Neural cell (in vitro differentiated cells): ENCODE measurements at regions not wholly inside any gene's neighbourhood (a gene's known extent, or its start where the extent isn't known, plus 50 kb on each side); places are given as distances from the start of the nearest gene placed in this dataset.

Experiments
- H2AFZ ChIP-seq: fragments of 200-600, 300-800 bp; sonication (generic), shearing (Covaris generic); 2 replicates; pipeline ENCODE4 v1.6.0; 2014; ENCODE audit warnings: low read depth, mild to moderate bottlenecking, antibody characterized with exemption, low read length, moderate library complexity
- H3F3A ChIP-seq: fragments of 200-600 bp; shearing (Covaris generic); 2 replicates; pipeline ENCODE4 v1.6.1; 2016; ENCODE audit warnings: mild to moderate bottlenecking, moderate library complexity, mixed read lengths, antibody characterized with exemption, low read length; ENCODE audit not compliant: insufficient read depth, poor library complexity, severe bottlenecking
- H3K27ac ChIP-seq: fragments of 200-600, 300-800 bp; sonication (generic), shearing (Covaris generic); 2 replicates; pipeline ENCODE4 v1.5.1; 2014; ENCODE audit warnings: mild to moderate bottlenecking, low read length, moderate library complexity
- H3K27me3 ChIP-seq: fragments of 300-800, 200-600 bp; sonication (generic), shearing (Covaris generic); 2 replicates; pipeline ENCODE4 v1.6.0; 2014; ENCODE audit warnings: mild to moderate bottlenecking, low read depth, low read length, moderate library complexity; ENCODE audit not compliant: insufficient read depth
- H3K36me3 ChIP-seq: fragments of 300-800, 200-600 bp; sonication (generic), shearing (Covaris generic); 2 replicates; pipeline ENCODE4 v1.5.1; 2014; ENCODE audit warnings: mild to moderate bottlenecking, antibody characterized with exemption, low read length, moderate library complexity; ENCODE audit not compliant: insufficient read depth
- H3K4me2 ChIP-seq: fragments of 300-800, 200-600 bp; sonication (generic), shearing (Covaris generic); 2 replicates; pipeline ENCODE4 v1.6.0; 2014; ENCODE audit warnings: mild to moderate bottlenecking, low read length
- H3K4me3 ChIP-seq: fragments of 300-800, 200-600 bp; sonication (generic), shearing (Covaris generic); 2 replicates; pipeline ENCODE4 v1.5.1; 2014; ENCODE audit warnings: mild to moderate bottlenecking, low read length, moderate library complexity
- H3K79me2 ChIP-seq: fragments of 200-600 bp; shearing (Covaris generic); replicated peaks from 2 replicates; pipeline ENCODE4 v1.6.0; 2014; ENCODE audit warnings: mild to moderate bottlenecking, low read length, moderate library complexity; ENCODE audit not compliant: insufficient read depth
- H3K9ac ChIP-seq: fragments of 300-800, 200-600 bp; sonication (generic), shearing (Covaris generic); 2 replicates; pipeline ENCODE4 v1.6.1; 2016; ENCODE audit warnings: mild to moderate bottlenecking, low read length, mixed read lengths
- H3K9me2 ChIP-seq: fragments of 200-600 bp; shearing (Covaris generic); 2 replicates; pipeline ENCODE4 v1.6.1; 2016; ENCODE audit warnings: mild to moderate bottlenecking, low read length, mixed read lengths; ENCODE audit not compliant: insufficient read depth
- H3K9me3 ChIP-seq: fragments of 200-600, 300-800 bp; sonication (generic), shearing (Covaris generic); 2 replicates; pipeline ENCODE4 v1.6.1; 2016; ENCODE audit warnings: mild to moderate bottlenecking, mixed run types, low read length, moderate library complexity, mixed read lengths
- H4K20me1 ChIP-seq: fragments of 200-600 bp; shearing (Covaris generic); 2 replicates; pipeline ENCODE4 v1.6.1; 2016; ENCODE audit warnings: mild to moderate bottlenecking, mixed run types; ENCODE audit not compliant: insufficient read depth
- EP300 ChIP-seq: fragments of 450-650 bp; conservative IDR thresholded peaks from 2 replicates; pipeline ENCODE4 v1.6.1; 2014; ENCODE audit warnings: antibody characterized with exemption, mild to moderate bottlenecking, moderate library complexity; ENCODE audit not compliant: poor library complexity, severe bottlenecking
- EZH2 ChIP-seq: fragments of 200-600, 300-800 bp; shearing (Covaris generic), sonication (generic); IDR thresholded peaks from 2 replicates; pipeline ENCODE4 v1.6.1; 2014; ENCODE audit warnings: antibody characterized with exemption, low read length, borderline replicate concordance, mild to moderate bottlenecking; ENCODE audit not compliant: insufficient read depth, poor library complexity, severe bottlenecking
- MXI1 ChIP-seq: fragments of 450-650 bp; conservative IDR thresholded peaks from 2 replicates; pipeline ENCODE4 v1.6.1; 2014; ENCODE audit warnings: antibody characterized with exemption, mild to moderate bottlenecking; ENCODE audit not compliant: poor library complexity, severe bottlenecking
- POLR2AphosphoS5 ChIP-seq: IDR thresholded peaks from 2 replicates; pipeline ENCODE4 v1.6.1; 2012
- RAD21 ChIP-seq: fragments of 450-650 bp; conservative IDR thresholded peaks from 2 replicates; pipeline ENCODE4 v1.6.1; 2014; ENCODE audit warnings: antibody characterized with exemption, mild to moderate bottlenecking, moderate library complexity
- SMC3 ChIP-seq: fragments of 450-650 bp; conservative IDR thresholded peaks from 2 replicates; pipeline ENCODE4 v1.6.1; 2014; ENCODE audit warnings: antibody characterized with exemption, mild to moderate bottlenecking, moderate library complexity; ENCODE audit not compliant: poor library complexity
- TAF1 ChIP-seq: IDR thresholded peaks from 2 replicates; pipeline ENCODE4 v1.6.1; 2012; ENCODE audit warnings: low read depth
- TF ChIP-seq, protein P1 (sequence below): IDR thresholded peaks from 2 replicates; pipeline ENCODE4 v1.6.1; 2012; ENCODE audit warnings: borderline replicate concordance
- TF ChIP-seq, protein P2 (sequence below): fragments of 450-650 bp; IDR thresholded peaks from 2 replicates; pipeline ENCODE4 v1.5.1; 2014; ENCODE audit warnings: antibody characterized with exemption, mild to moderate bottlenecking, moderate library complexity; ENCODE audit not compliant: poor library complexity, severe bottlenecking

DNA sequence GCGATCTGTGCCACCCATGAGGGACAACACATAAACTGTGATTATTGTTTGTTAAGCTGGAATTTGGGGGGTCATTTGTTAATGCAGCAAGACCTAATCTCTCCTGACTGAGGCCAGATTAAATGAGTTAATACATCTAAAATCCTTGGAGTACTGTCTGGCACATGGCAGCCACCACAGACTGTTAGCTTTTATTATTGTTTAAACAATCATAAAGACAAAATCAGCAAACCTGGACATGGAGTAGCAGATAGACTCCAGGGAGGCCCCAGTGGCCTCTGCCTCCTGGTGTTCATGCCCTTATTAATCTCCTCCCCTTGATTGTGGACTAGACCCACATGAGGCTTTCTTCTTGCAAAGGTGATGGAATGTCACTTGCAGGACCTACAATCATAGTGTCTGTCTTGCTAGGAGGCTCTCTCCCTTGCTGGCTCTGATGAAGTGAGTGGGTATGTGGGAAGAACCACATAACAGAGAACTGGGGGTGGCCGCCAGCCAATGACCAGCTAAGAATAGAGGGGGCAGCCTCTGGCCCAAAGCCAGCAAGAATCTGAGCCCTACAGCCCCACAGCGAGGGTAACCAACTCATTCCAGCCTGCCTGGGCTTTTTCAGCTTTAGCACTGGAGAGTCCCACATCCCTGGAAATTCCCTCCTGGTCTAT, 142.0 kb downstream of the SCARB1 start:
- Histone ChIP-seq H3K4me3 (no peak overlapping the region), H3K27me3 (no peaks in the 10 kb centered on the region), H4K20me1 (no peaks in the 10 kb centered on the region), H3K36me3 (no peaks in the 10 kb centered on the region), H2AFZ (no peak overlapping the region), H3K9me2 (no peaks in the 10 kb centered on the region), H3K9ac (no peak overlapping the region), H3F3A (no peaks in the 10 kb centered on the region), H3K4me2 (no peak overlapping the region), H3K9me3 (no peaks in the 10 kb centered on the region), H3K27ac (no peak overlapping the region), H3K79me2 (no peaks in the 10 kb centered on the region)
- TF ChIP-seq SMC3 (no peak), TAF1 (no peak), EP300 (no peak), EZH2 (no peak), MXI1 (no peak), RAD21 (no peak)
- TF ChIP-seq, protein P1, sequence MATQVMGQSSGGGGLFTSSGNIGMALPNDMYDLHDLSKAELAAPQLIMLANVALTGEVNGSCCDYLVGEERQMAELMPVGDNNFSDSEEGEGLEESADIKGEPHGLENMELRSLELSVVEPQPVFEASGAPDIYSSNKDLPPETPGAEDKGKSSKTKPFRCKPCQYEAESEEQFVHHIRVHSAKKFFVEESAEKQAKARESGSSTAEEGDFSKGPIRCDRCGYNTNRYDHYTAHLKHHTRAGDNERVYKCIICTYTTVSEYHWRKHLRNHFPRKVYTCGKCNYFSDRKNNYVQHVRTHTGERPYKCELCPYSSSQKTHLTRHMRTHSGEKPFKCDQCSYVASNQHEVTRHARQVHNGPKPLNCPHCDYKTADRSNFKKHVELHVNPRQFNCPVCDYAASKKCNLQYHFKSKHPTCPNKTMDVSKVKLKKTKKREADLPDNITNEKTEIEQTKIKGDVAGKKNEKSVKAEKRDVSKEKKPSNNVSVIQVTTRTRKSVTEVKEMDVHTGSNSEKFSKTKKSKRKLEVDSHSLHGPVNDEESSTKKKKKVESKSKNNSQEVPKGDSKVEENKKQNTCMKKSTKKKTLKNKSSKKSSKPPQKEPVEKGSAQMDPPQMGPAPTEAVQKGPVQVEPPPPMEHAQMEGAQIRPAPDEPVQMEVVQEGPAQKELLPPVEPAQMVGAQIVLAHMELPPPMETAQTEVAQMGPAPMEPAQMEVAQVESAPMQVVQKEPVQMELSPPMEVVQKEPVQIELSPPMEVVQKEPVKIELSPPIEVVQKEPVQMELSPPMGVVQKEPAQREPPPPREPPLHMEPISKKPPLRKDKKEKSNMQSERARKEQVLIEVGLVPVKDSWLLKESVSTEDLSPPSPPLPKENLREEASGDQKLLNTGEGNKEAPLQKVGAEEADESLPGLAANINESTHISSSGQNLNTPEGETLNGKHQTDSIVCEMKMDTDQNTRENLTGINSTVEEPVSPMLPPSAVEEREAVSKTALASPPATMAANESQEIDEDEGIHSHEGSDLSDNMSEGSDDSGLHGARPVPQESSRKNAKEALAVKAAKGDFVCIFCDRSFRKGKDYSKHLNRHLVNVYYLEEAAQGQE = no peak

DNA sequence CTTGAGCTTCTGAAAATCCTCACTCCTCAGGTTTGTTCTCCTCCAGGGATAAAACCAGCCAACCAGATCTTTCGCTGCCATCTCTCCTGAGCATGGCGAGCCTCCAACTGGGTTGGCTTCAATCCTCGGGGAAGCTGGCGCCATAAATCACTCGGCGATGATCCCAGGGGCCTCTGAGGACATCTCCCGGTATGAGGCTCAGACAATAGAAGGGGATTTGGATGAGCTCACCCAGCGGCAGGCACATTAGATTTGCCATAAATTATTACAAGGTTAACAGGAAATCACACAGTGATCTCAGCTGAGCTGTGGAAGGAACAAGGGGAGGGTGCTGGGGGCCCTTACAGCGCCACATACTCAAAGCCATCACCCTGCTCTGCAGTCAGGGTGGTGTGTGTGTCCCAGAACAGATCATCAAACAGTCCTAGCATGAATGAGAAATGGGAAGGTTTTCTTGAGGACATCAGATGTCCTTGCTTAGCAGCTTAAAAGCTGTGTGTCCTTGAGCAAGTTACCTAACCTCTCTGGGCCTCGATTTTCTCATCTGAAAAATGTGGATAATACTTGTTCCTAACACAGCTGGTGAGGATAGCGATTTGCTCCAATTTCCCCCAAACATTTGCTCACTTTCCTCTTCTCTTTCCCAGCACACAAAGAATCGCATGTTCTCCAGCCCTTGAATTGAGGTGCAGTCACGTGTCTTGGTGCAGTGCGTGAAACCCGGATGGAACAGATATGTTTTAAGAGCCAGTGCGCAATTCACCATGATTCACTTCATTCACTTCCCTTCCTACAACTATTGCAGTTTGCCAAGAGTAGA, 142.8 kb downstream of the SCARB1 start:
- no peak overlapping the region for H2AFZ ChIP-seq
- no peaks in the 10 kb centered on the region for H4K20me1 ChIP-seq
- no peak overlapping the region for H3K4me2 ChIP-seq
- H3K27ac ChIP-seq = peak overlapping the region; percentile 18
- no peak overlapping the region for H3K9ac ChIP-seq
- no peaks in the 10 kb centered on the region for H3K9me2 ChIP-seq
- H3K9me3 ChIP-seq = no peaks in the 10 kb centered on the region
- no peaks in the 10 kb centered on the region for H3K79me2 ChIP-seq
- H3K36me3 ChIP-seq = no peaks in the 10 kb centered on the region
- no peaks in the 10 kb centered on the region for H3K27me3 ChIP-seq
- H3F3A ChIP-seq = no peaks in the 10 kb centered on the region
- H3K4me3 ChIP-seq = no peak overlapping the region
- TF ChIP-seq, protein P2, sequence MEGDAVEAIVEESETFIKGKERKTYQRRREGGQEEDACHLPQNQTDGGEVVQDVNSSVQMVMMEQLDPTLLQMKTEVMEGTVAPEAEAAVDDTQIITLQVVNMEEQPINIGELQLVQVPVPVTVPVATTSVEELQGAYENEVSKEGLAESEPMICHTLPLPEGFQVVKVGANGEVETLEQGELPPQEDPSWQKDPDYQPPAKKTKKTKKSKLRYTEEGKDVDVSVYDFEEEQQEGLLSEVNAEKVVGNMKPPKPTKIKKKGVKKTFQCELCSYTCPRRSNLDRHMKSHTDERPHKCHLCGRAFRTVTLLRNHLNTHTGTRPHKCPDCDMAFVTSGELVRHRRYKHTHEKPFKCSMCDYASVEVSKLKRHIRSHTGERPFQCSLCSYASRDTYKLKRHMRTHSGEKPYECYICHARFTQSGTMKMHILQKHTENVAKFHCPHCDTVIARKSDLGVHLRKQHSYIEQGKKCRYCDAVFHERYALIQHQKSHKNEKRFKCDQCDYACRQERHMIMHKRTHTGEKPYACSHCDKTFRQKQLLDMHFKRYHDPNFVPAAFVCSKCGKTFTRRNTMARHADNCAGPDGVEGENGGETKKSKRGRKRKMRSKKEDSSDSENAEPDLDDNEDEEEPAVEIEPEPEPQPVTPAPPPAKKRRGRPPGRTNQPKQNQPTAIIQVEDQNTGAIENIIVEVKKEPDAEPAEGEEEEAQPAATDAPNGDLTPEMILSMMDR = no peak
- TF ChIP-seq, protein P1 = no peak
- no peak for TF ChIP-seq EZH2
- no peak for TF ChIP-seq SMC3
- TF ChIP-seq POLR2AphosphoS5 = no peak
- no peak for TF ChIP-seq MXI1
- no peak for TF ChIP-seq RAD21
- no peak for TF ChIP-seq EP300
- no peak for TF ChIP-seq TAF1
